ENCODE measurements at regions not wholly inside any gene's neighbourhood (a gene's known extent, or its start where the extent isn't known, plus 50 kb on each side); places are given as distances from the start of the nearest gene placed in this dataset.

DNA sequence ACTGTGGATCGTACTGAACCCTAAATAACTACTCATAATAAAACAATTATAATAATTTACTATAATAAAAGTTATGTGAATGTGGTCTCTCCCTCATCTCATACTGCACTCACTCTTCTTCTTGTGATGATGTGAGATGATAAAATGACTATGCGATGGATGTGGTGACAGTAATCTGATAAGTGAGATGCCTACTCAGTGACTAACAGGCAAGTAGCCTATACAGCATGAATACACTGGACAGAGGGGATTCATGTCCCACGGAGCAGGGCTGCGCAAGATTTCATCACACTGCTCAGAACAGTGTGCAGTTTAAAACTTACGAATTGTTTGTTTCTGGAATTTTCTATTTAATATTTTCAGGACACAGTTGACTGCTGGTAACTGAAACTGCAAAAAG is 304.0 kb downstream of the DUSP10 start:
- no peak overlapping the region for H3K4me3 Mint-ChIP-seq
- H3K9me3 Mint-ChIP-seq: no peaks in the 10 kb centered on the region
- DNase-seq: no peak
- ATAC-seq: no peak
- H3K27me3 Mint-ChIP-seq: peaks cover 20% of the 10 kb centered on the region
- H3K4me1 Mint-ChIP-seq: peaks cover 42% of the 10 kb centered on the region
- H3K36me3 Mint-ChIP-seq (ENCODE audit: low read depth): no peaks in the 10 kb centered on the region
- H3K27ac Mint-ChIP-seq: no peak overlapping the region

DNA sequence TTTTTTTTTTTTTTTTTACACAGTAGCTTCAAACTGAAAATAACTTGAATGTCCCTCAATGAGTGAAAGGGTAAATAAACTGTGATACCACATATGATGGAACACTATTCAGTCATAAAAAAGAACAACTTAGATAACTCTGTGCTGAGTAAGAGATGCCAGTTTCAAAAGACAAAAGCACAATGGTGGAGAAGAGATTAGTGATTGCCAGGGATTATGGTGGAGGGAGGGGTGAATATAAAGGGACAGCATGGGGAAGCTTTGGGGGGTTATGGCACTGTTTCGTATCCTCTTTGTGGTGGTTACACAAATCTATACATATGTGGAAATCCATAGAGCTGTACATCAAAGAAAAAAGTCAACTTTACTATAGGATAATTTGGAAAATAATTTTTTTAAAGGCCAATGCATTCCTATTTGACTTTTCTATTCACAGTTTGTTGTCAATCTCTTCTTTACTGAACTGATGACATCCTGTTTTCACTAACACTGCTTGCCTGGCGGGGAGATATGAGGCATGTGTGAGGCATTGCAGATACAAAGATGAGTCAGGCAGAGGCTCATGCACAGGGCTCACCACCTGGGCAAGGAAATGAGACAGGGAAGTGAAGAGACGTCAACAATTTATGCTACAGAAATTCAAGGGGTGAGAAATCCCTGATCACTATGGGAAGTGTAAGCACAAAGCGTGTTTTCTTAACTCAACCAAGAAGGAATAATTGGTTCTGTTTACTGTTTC is 302.7 kb downstream of the DUSP10 start:
- Mint-ChIP-seq H3K4me3 (peak overlapping the region; percentile 47), H3K4me1 (peaks cover 42% of the 10 kb centered on the region)

DNA sequence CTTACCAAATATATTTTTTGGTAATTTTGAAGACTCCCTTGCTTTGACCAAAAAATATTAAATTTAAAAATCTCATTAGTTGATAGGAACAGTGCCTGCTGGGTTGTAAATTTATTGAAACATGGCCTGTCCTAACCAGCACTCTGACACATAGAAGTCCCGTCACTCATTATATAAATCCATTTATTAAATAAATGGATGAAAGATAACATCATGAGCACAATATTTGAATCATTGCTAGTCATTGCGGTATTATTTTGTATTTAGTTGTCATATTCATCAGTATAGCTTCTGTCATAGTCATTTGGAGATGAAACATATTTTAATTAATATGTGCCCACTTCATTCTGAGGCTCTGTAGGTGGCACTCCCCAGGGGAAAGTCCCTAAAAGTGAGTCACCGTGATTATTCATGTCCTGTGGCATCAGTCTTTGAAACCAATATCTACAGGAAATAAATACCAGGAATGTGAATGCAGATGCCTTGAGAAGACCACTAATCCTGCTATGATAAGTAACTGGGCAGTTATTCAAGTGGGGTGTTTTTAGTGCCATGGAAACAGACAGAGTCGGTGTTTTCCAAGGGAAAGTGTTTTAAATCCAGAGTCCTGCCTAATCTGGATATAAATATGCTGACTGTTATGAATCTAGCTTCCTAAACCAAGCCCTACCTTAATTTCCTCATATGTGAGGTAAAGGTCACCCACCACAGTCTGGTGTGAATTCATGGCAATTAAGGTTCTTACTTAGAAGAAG is 302.0 kb downstream of the DUSP10 start:
- DNase-seq (peak; percentile 43), ATAC-seq (peak; percentile 81)
- H3K4me1 Mint-ChIP-seq: peaks cover 41% of the 10 kb centered on the region
- peak overlapping the region; percentile 89 for H3K27ac Mint-ChIP-seq
- peak overlapping the region; percentile 47 for H3K4me3 Mint-ChIP-seq
- H3K27me3 Mint-ChIP-seq: peaks cover 23% of the 10 kb centered on the region
- no peaks in the 10 kb centered on the region for H3K9me3 Mint-ChIP-seq
- H3K36me3 Mint-ChIP-seq (ENCODE audit: low read depth): no peaks in the 10 kb centered on the region

More for the DNA sequence above, 302.7 kb downstream of the DUSP10 start:
- DNase-seq (peak; percentile 56), ATAC-seq (peak; percentile 95)
- peaks cover 21% of the 10 kb centered on the region for H3K27me3 Mint-ChIP-seq
- no peaks in the 10 kb centered on the region for H3K36me3 Mint-ChIP-seq (ENCODE audit: low read depth)
- H3K27ac Mint-ChIP-seq: peak overlapping the region; percentile 89
- no peaks in the 10 kb centered on the region for H3K9me3 Mint-ChIP-seq

DNA sequence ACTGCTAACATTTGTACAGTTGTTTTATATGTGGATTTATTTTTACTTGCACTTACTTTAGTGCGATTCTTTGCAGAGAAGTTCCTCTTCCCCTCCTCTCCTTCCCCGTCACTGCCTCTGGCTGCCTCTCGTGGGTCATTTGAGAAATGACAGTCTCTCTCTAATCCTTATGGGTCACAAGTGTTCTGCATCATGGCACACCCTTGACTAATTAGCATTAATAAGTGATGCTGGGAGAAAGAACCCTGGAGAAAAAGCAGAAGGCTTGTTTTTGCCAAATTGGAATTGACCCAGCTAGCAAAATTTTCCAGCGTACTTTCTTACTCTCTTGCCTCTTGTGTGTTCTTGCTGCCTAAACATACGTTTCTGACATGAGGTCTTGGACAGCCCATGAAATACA is 301.2 kb downstream of the DUSP10 start:
- ATAC-seq (no peak), DNase-seq (no peak)
- Mint-ChIP-seq H3K36me3 (ENCODE audit: low read depth) (no peaks in the 10 kb centered on the region), H3K9me3 (no peaks in the 10 kb centered on the region), H3K27me3 (peaks cover 29% of the 10 kb centered on the region), H3K4me1 (peaks cover 33% of the 10 kb centered on the region), H3K27ac (peak overlapping the region; percentile 89), H3K4me3 (no peak overlapping the region)

DNA sequence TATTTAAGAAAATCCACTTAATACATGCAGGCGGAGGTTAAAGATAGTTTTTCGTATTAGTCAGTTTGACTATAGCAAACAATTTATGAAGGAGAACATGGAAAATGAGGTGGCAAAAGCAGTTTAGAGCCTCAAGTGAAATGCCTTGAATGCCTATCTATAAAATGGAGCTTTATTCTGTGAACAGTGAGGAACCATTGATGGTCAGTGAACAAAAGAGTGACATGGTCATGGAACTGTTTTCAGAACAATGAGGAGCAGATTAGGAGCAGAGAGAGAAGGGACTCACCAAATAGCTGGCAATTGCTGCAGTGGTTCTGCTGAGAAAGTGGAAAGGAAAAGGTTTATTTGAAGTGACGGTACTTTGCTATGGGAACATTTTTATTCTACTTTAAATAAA is 299.8 kb downstream of the DUSP10 start:
- ATAC-seq: no peak
- no peaks in the 10 kb centered on the region for H3K9me3 Mint-ChIP-seq
- peaks cover 28% of the 10 kb centered on the region for H3K27me3 Mint-ChIP-seq
- no peak overlapping the region for H3K4me3 Mint-ChIP-seq
- H3K27ac Mint-ChIP-seq: no peak overlapping the region
- DNase-seq: no peak
- H3K36me3 Mint-ChIP-seq (ENCODE audit: low read depth): no peaks in the 10 kb centered on the region
- peaks cover 33% of the 10 kb centered on the region for H3K4me1 Mint-ChIP-seq

DNA sequence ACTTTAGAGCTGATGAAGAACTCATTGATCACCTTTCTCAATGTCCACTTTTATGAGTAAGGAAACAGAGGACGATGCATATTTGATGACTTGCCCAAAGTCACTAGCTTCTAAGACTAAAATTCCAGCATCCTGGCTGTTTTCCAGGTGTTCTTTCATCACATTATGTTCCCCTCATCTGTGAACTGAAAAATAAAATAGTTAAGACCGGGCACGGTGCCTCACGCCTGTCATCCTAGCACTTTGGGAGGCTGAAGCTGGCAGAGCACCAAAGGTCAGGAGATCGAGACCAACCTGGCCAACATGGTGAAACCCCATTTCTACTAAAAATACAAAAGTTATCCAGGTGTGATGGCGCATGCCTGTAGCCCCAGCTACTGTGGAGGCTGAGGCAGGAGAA is 297.5 kb downstream of the DUSP10 start:
- Mint-ChIP-seq H3K27me3 (peaks cover 28% of the 10 kb centered on the region), H3K36me3 (ENCODE audit: low read depth) (no peaks in the 10 kb centered on the region), H3K9me3 (no peaks in the 10 kb centered on the region), H3K27ac (no peak overlapping the region), H3K4me3 (no peak overlapping the region), H3K4me1 (peaks cover 19% of the 10 kb centered on the region)
- DNase-seq: no peak
- ATAC-seq: no peak

DNA sequence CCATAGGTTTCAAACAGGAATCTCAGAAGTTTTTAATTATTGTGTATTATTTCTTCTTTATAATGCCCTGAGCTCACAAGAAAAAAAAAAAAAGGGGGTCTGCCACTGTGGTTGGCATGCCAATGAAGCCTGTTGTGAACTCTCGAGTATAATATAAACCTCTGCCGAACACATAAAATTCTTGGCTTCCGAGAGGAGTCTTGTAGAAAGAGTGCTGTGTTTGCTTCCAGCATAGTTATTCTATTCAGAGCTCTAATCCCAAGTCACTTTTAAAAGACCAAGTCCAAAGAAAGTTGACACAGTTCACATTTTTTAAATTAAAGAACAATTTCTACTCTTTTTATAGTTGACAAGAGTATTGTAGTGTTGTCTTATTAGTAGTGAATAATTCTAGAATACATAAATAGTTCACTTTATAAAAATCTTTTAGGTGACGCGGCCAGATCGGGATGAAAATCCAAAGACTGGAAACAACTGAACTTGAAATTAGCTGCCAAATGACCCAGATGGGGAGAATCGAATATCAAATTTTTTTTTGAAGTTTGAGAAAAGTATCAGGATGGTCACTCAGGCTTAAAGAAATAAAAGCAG is 293.2 kb downstream of the DUSP10 start:
- ATAC-seq (no peak), DNase-seq (no peak)
- no peaks in the 10 kb centered on the region for H3K36me3 Mint-ChIP-seq (ENCODE audit: low read depth)
- H3K27ac Mint-ChIP-seq: no peak overlapping the region
- H3K4me1 Mint-ChIP-seq: peaks cover 12% of the 10 kb centered on the region
- H3K9me3 Mint-ChIP-seq: no peaks in the 10 kb centered on the region
- H3K4me3 Mint-ChIP-seq: no peak overlapping the region
- peaks cover 23% of the 10 kb centered on the region for H3K27me3 Mint-ChIP-seq

DNA sequence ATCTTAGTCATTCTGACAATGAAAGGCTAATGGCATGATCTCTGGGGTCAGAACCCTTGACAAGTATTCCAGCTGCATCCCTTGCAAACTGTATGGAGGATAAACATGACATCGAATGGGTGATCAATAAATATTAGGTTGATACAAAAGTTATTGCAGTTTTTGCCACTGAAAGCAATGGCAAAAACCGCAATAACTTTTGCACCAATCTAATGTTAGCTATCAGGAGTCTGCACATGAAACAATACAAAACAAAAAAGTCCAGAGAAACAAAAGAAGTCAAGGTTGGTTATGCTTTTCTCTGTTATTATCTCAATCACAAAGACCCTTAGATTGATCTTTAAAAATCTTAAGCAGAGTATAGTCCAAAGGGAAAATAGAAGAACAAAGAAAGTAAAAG is 292.7 kb downstream of the DUSP10 start:
- H3K27ac Mint-ChIP-seq: no peak overlapping the region
- no peak for ATAC-seq
- peaks cover 12% of the 10 kb centered on the region for H3K4me1 Mint-ChIP-seq
- DNase-seq: no peak
- H3K36me3 Mint-ChIP-seq (ENCODE audit: low read depth): no peaks in the 10 kb centered on the region
- no peak overlapping the region for H3K4me3 Mint-ChIP-seq
- no peaks in the 10 kb centered on the region for H3K9me3 Mint-ChIP-seq
- peaks cover 22% of the 10 kb centered on the region for H3K27me3 Mint-ChIP-seq

DNA sequence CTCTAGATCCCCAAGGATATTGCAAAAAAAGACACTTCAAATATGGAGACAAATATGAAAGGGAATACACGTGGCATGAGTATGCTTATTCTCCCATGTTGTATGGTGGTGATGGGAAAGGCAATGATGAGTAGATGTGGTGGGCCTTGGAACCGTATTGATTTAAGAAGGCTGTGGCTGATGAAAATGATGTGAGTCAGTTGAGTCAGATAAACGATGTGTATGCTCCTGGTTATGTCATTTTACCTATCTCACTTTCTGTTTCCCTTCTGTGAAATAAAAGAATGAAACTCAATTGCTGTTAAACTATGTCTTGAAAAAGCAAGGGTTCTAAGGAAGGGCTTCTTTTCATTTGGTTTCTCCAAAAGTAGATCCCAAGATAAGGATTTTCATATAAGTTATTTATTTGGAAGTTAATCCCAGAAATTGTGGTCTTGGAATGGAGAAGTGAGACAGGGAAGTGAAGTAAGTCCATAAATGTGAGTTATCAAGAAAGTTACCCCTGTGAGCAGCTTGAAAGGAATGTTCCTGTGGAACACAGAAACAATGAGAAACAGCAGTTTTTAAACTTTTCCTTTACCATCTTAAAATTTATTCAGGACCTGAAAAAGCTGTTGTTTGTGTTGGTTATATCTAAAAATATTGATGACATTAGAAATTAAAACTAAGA is 292.0 kb downstream of the DUSP10 start:
- no peaks in the 10 kb centered on the region for H3K9me3 Mint-ChIP-seq
- DNase-seq (no peak), ATAC-seq (peak; percentile 88)

DNA sequence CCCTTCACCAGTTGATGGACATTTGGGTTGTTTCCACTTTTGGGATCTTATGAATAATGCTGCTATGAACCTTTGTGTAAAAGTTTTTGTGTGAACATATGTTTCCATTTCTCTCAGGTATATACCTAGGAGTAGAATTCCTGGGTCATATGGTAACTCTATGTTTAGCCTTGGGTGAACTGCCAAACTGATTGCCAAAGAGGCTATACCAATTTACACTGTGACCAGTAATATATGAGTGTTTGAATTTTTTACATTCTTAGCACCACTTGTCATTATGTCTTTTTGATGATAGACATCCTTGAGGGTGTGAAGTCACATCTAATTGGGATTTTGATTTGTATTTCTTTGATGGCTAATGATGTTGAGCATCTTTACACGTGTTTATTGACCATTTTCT is 290.1 kb downstream of the DUSP10 start:
- DNase-seq: no peak

More for the DNA sequence above, 292.0 kb downstream of the DUSP10 start:
- no peak overlapping the region for H3K4me3 Mint-ChIP-seq
- H3K36me3 Mint-ChIP-seq (ENCODE audit: low read depth): no peaks in the 10 kb centered on the region
- no peak overlapping the region for H3K27ac Mint-ChIP-seq
- H3K27me3 Mint-ChIP-seq: peaks cover 19% of the 10 kb centered on the region
- peaks cover 12% of the 10 kb centered on the region for H3K4me1 Mint-ChIP-seq

DNA sequence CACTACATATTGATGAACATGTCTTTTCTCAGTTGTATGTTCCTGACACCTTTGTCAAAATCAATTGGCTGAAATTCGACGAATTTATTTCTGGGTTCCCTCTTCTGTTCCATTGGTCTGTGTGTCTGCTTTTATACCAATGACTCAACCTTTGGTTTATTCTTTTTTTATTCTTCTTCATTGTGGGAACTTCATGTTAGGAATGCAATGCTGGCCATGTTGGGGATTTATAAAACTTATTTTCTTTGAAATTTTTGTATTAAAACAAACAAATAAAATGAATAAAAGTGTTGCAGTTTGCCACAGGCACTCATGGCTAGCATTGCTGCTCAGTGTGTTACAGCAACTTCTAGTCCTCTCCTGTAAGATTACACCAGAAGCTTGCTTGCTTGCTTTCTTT is 287.8 kb downstream of the DUSP10 start:
- peaks cover 18% of the 10 kb centered on the region for H3K27me3 Mint-ChIP-seq

More for the DNA sequence above, 290.1 kb downstream of the DUSP10 start:
- Mint-ChIP-seq H3K27me3 (peaks cover 11% of the 10 kb centered on the region), H3K4me3 (no peak overlapping the region), H3K9me3 (no peaks in the 10 kb centered on the region), H3K4me1 (peaks cover 12% of the 10 kb centered on the region), H3K36me3 (ENCODE audit: low read depth) (no peaks in the 10 kb centered on the region), H3K27ac (no peak overlapping the region)
- no peak for ATAC-seq

DNA sequence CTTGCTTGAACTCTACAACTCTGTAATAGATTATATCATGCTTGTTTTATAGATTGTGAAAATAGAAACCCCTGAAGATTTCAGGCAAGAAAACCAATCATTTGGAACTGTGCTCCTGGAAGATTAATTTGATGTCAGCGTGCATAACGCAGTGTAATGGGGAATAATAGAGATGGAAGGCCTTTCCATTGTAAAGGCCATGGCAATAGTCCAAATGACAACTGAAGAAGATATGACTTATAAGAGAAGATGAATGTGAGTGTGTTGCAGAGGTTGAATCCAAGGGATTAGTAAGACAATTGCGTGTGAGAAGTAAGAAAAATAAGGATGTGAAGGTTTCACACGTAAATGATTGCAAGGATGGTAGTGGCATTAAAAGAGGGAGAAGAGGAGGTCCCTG is 285.0 kb downstream of the DUSP10 start:
- H3K36me3 Mint-ChIP-seq (ENCODE audit: low read depth): no peaks in the 10 kb centered on the region
- H3K4me3 Mint-ChIP-seq: no peak overlapping the region
- DNase-seq: no peak

More for the DNA sequence above, 287.8 kb downstream of the DUSP10 start:
- no peak overlapping the region for H3K27ac Mint-ChIP-seq
- H3K9me3 Mint-ChIP-seq: no peaks in the 10 kb centered on the region
- no peak for ATAC-seq
- no peaks in the 10 kb centered on the region for H3K36me3 Mint-ChIP-seq (ENCODE audit: low read depth)
- no peak overlapping the region for H3K4me3 Mint-ChIP-seq
- no peak for DNase-seq
- H3K4me1 Mint-ChIP-seq: peaks cover 12% of the 10 kb centered on the region

DNA sequence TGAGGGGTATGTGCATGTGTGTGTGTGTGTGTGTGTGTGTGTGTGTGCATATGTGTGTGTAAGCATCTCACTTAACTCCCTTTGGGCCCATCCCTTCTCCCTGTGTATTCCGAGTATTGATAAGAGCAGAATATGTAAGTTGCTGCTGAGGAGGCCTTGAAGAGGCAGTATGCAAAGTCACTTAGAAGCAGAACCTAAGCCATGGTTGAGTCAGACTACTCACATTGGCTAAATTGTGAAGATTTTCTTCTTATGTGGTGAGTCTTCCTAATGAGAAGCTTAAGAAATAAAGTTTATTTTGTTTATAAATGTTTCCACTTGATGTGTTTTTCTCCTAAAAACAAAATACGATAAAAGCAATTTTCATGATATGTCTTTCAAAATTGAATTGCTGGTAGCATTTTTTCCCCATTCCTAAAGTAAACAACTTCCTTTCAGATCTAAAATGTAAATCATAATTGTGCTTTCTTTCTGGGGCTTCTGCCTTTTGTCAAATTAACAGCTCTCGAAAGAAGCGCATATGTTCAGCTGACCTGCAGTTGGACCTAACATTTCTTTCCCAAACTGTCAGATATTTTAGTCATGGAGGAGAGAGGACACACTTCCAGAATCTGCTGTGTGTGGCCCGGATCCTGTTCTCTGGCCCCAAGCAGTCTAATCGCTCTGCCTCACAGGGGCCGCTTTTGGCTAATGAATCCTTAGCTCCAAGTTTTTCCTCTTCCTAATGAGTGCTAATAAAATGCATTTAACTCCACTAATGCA is 284.0 kb downstream of the DUSP10 start:
- H3K27ac Mint-ChIP-seq: no peak overlapping the region
- H3K9me3 Mint-ChIP-seq: no peaks in the 10 kb centered on the region
- H3K36me3 Mint-ChIP-seq (ENCODE audit: low read depth): no peaks in the 10 kb centered on the region
- ATAC-seq: no peak
- DNase-seq: no peak
- H3K27me3 Mint-ChIP-seq: peaks cover 21% of the 10 kb centered on the region
- no peaks in the 10 kb centered on the region for H3K4me1 Mint-ChIP-seq
- no peak overlapping the region for H3K4me3 Mint-ChIP-seq

More for the DNA sequence above, 285.0 kb downstream of the DUSP10 start:
- Mint-ChIP-seq H3K27ac (no peak overlapping the region), H3K27me3 (peaks cover 27% of the 10 kb centered on the region), H3K9me3 (no peaks in the 10 kb centered on the region), H3K4me1 (no peaks in the 10 kb centered on the region)
- no peak for ATAC-seq

Data from activated naive CD8-positive, alpha-beta T cell treated with anti-CD3 and anti-CD28 coated beads, Interleukin-2, amount 50 U/mL, for 24 hours (primary cell).